PC-9 (cell line): ENCODE measurements at regions not wholly inside any gene's neighbourhood (a gene's known extent, or its start where the extent isn't known, plus 50 kb on each side); places are given as distances from the start of the nearest gene placed in this dataset.

Experiments
- EZH2 ChIP-seq: fragments of 200-600 bp; sonication (generic); IDR thresholded peaks from 2 replicates; pipeline ENCODE4 v1.8.0; 2017; ENCODE audit warnings: antibody characterized with exemption, low read depth
- TF ChIP-seq, protein P1 (sequence below): fragments of 200-600 bp; sonication (generic); conservative IDR thresholded peaks from 2 replicates; pipeline ENCODE4 v1.6.1; 2017; ENCODE audit warnings: mixed run types, antibody characterized with exemption, mild to moderate bottlenecking, moderate library complexity

DNA sequence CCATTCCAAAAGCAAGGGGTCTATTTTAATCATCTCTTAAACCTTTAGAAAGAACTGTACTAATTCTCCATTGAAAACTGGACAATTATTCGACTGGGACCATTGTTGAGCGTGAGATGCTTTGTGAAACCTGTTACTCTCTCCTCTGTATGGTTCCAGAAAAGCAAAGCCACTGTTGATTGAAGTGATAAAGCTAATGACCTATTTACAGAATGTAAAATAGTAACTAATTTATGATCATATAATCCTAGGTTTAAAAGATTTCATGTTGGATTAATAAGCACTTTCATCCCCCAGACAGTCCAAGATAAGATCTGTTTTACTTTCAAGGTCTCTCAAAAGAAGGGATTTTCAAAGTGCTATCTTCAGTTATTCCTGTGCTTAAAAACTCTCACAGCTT lies 614.5 kb downstream of the TMA16 start:
- TF ChIP-seq, protein P1, sequence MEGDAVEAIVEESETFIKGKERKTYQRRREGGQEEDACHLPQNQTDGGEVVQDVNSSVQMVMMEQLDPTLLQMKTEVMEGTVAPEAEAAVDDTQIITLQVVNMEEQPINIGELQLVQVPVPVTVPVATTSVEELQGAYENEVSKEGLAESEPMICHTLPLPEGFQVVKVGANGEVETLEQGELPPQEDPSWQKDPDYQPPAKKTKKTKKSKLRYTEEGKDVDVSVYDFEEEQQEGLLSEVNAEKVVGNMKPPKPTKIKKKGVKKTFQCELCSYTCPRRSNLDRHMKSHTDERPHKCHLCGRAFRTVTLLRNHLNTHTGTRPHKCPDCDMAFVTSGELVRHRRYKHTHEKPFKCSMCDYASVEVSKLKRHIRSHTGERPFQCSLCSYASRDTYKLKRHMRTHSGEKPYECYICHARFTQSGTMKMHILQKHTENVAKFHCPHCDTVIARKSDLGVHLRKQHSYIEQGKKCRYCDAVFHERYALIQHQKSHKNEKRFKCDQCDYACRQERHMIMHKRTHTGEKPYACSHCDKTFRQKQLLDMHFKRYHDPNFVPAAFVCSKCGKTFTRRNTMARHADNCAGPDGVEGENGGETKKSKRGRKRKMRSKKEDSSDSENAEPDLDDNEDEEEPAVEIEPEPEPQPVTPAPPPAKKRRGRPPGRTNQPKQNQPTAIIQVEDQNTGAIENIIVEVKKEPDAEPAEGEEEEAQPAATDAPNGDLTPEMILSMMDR: no peak
- no peak for TF ChIP-seq EZH2
